ENCODE measurements at regions not wholly inside any gene's neighbourhood (a gene's known extent, or its start where the extent isn't known, plus 50 kb on each side); places are given as distances from the start of the nearest gene placed in this dataset.

DNA sequence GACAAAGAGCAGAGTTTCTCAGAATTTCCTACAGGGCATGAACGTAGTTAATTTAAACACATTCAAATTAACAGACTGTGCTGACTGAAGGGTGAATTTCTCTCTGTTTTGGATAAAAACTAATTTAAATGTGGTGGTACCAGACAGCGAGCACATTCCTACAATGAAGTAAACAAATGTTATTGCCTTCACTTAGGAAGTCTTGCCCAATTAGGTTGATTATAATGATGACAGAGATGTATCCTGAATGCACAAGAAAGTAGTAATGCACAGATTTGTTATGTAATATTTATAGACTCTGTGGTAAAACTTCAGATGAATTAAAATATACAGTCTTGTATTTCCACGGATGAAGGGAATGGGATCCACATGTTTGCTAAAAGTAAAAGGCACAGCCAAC lies 507.2 kb downstream of the EPHA4 start:
- CTCF ChIA-PET, result no interaction called here
- TF ChIP-seq, protein P1, sequence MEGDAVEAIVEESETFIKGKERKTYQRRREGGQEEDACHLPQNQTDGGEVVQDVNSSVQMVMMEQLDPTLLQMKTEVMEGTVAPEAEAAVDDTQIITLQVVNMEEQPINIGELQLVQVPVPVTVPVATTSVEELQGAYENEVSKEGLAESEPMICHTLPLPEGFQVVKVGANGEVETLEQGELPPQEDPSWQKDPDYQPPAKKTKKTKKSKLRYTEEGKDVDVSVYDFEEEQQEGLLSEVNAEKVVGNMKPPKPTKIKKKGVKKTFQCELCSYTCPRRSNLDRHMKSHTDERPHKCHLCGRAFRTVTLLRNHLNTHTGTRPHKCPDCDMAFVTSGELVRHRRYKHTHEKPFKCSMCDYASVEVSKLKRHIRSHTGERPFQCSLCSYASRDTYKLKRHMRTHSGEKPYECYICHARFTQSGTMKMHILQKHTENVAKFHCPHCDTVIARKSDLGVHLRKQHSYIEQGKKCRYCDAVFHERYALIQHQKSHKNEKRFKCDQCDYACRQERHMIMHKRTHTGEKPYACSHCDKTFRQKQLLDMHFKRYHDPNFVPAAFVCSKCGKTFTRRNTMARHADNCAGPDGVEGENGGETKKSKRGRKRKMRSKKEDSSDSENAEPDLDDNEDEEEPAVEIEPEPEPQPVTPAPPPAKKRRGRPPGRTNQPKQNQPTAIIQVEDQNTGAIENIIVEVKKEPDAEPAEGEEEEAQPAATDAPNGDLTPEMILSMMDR (IDR thresholded peaks at IDR 0.05; ENCODE audit: control extremely low read depth, extremely low read depth, low read depth, missing control alignments), result no peak
- DNase-seq (ENCODE audit: extremely low spot score), result no peak
- POLR2A ChIA-PET, result no interaction called here

DNA sequence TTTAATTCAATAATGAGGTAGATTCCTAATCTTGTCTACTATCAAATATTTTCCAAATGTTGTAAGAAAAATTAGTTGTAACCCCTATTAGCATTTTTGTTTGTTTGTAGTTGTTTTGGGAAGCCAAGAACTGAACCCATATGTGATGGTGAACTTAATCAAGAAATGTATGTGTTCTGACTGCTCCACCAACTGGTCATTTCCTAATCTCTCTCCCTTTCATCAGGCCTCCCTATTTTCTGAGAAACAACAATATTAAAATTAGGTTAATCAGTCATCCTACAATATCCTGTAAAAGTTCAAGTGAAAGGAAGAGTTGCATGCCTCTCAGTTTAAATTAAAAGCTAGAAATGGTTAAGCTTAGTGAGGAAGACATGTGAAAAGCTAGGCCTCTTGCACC lies 504.0 kb downstream of the EPHA4 start:
- ChIA-PET CTCF (interaction anchor here (1.1 to 1.6 kb wide), 3 partner anchors 12 to 62 kb away, joined by 3 to 5 read pairs (median 3); no protein-coding TSS in a partner anchor), POLR2A (no interaction called here)
- DNase-seq (ENCODE audit: extremely low spot score), result no peak
- TF ChIP-seq, protein P1 (IDR thresholded peaks at IDR 0.05; ENCODE audit: control extremely low read depth, extremely low read depth, low read depth, missing control alignments), result no peak

DNA sequence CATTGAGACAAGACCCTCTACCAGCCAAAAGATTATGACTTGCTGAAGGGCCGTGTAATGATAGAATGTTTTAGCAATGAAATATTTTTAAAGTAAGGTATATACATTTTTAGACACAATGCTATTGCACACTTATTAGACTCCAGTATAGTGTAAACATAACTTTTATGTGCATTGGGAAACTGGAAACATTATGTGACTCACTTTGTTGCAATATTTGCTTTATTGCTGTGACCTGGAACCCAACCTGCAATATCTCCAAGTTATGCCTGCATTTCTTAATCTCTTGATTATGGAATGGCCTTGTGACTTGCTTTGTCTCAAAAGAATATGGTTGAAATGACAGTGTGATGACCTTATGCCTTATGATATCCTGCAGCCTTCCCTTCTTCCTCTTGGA lies 502.0 kb downstream of the EPHA4 start:
- no peak for DNase-seq (ENCODE audit: extremely low spot score)
- ChIA-PET POLR2A (no interaction called here), CTCF (no interaction called here)
- TF ChIP-seq, protein P1 (IDR thresholded peaks at IDR 0.05; ENCODE audit: control extremely low read depth, extremely low read depth, low read depth, missing control alignments), result no peak

DNA sequence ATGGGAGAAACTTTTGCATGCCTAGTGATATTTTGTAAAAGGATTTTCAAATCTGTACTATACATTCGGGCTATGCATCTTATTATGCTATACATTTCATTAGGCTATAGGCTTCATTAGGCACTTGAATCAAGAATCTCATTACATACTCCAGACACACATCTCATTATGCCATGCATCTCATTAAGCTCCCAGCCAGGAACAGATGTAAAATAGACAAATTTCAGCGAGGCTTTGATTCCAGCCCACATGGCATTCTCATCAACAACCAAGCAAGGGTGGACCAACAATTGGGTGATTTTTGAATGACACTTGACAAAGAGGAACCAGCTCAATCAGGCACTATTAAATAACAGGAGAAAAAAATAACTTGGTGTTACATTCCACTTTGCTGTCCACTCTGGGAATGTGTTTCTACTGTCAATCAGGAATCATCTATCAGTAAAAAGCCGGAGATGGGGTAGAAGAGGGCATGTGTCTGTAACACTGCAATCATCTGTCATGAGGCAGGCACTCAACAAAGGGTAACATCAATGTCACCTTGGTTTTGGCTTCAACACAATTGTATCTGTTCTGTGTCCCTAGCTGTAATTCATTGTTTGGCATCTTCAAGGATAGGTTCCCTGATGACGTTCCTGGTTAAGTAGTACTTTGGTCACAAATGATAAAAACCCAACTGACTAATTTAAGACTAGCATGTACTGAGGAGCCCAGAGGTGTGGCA lies 498.6 kb downstream of the EPHA4 start:
- DNase-seq (ENCODE audit: extremely low spot score), result no peak
- TF ChIP-seq, protein P1 (IDR thresholded peaks at IDR 0.05; ENCODE audit: control extremely low read depth, extremely low read depth, low read depth, missing control alignments), result no peak
- POLR2A ChIA-PET, result no interaction called here
- CTCF ChIA-PET, result interaction anchor here (0.9 to 1.2 kb wide), 2 partner anchors 22 to 58 kb away, joined by 3 read pairs; no protein-coding TSS in a partner anchor

DNA sequence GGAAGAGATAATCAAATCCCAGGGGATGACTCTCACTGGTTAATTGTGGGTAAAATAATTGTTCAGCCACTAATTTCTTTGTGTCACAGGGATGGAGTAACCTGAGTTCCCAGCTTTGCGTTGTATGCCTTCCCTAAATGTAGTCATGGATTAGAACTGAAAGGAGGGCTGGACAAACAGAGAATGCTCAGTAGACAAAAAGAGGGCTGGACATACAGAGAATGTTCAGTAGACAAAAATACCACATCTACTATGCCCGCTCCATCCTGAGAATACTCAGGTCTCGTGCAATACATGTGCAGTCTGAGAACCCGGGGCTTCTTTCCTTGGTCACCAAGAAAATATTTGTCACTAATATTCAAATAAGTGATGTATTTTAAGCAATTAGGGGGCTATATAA lies 497.9 kb downstream of the EPHA4 start:
- DNase-seq (ENCODE audit: extremely low spot score), result no peak
- TF ChIP-seq, protein P1 (IDR thresholded peaks at IDR 0.05; ENCODE audit: control extremely low read depth, extremely low read depth, low read depth, missing control alignments), result no peak
- CTCF ChIA-PET, result no interaction called here
- POLR2A ChIA-PET, result no interaction called here

DNA sequence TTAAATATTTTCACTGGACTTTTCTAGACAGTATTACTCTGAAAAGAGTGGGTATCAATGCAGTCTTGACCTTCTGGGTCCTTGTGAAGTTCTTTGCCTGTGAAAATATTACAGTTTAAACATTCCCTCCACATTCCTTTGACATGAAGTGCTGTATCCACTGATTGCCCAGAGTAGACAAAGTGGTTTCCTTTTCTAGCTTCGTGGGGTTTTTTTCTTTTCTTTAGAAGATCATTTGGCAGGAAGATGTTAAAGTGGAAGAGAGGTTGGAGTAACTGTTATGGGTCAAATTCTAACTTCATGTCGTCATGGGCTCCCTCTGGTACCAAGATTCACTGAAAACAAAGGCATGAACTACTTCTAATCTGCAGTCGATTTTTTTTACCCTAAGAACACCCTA lies 496.9 kb downstream of the EPHA4 start:
- CTCF ChIA-PET, result no interaction called here
- no peak for DNase-seq (ENCODE audit: extremely low spot score)
- POLR2A ChIA-PET, result no interaction called here
- TF ChIP-seq, protein P1 (IDR thresholded peaks at IDR 0.05; ENCODE audit: control extremely low read depth, extremely low read depth, low read depth, missing control alignments), result no peak

Data from GM10248 (cell line).